BLaER1 (cell line): ENCODE measurements at regions not wholly inside any gene's neighbourhood (a gene's known extent, or its start where the extent isn't known, plus 50 kb on each side); places are given as distances from the start of the nearest gene placed in this dataset.

Experiments used
- H3K27ac ChIP-seq: shearing (Covaris generic); formaldehyde crosslinking; 2 replicates; pipeline ENCODE4 v1.8.1; 2022
- H3K27me3 ChIP-seq: shearing (Covaris generic); formaldehyde crosslinking; 2 replicates; pipeline ENCODE4 v1.8.1; 2022
- H3K36me3 ChIP-seq: shearing (Covaris generic); formaldehyde crosslinking; 2 replicates; pipeline ENCODE4 v1.8.1; 2022
- H3K4me1 ChIP-seq: shearing (Covaris generic); formaldehyde crosslinking; 2 replicates; pipeline ENCODE4 v1.8.1; 2022
- H3K4me2 ChIP-seq: shearing (Covaris generic); formaldehyde crosslinking; 2 replicates; pipeline ENCODE4 v1.8.1; 2022
- H3K4me3 ChIP-seq: shearing (Covaris generic); formaldehyde crosslinking; 2 replicates; pipeline ENCODE4 v1.8.1; 2022
- H3K9ac ChIP-seq: shearing (Covaris generic); formaldehyde crosslinking; 2 replicates; pipeline ENCODE4 v1.8.1; 2022
- H3K9me3 ChIP-seq: shearing (Covaris generic); formaldehyde crosslinking; 2 replicates; pipeline ENCODE4 v1.8.1; 2022
- H4K20me1 ChIP-seq: shearing (Covaris generic); formaldehyde crosslinking; 2 replicates; pipeline ENCODE4 v1.8.1; 2022
- Cebpa-rat ChIP-seq: shearing (Covaris generic); IDR thresholded peaks from 2 replicates; pipeline ENCODE4 v1.8.1; 2022

DNA sequence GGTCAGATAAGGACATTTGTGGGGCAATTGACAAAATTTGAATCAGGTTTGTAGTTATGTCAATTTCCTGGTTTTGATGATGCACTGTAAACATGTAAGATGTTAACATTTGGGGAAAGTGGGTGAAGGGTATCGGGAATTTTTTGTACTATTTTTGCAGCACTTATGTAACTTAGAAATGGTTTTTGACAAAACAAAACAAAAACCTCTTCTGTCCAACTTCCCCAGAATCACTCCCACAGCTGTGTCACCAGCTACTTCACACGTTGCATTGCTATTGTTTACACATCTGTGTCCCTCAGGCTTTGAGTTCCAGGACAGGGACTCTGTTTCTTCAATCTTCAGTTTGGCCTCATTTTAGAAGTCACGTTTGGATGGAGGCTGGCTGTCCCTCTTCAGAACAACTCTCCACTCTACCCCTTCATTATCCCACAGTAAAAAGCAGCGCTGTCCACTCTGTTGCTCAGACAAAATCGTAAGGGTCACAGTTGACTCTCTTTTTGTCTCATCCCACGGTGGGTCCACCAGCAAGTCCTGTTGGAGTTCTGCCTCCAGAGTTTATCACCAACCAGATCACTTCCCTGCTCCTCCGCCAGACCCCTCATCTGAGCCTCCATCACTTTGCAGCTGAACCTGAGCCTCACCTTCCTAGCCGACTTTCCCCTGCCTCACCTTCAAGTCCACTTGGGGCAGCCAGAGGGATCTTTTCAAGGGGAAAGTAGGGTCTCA is 63.2 kb downstream of the NENF start:
- H3K4me2 ChIP-seq, result no peak overlapping the region
- no peaks in the 10 kb centered on the region for H4K20me1 ChIP-seq
- no peaks in the 10 kb centered on the region for H3K9me3 ChIP-seq
- peaks cover 18% of the 10 kb centered on the region for H3K4me1 ChIP-seq
- no peak for TF ChIP-seq Cebpa-rat
- H3K27ac ChIP-seq, result no peak overlapping the region
- no peak overlapping the region for H3K9ac ChIP-seq
- H3K36me3 ChIP-seq, result no peaks in the 10 kb centered on the region
- H3K27me3 ChIP-seq, result no peaks in the 10 kb centered on the region
- no peak overlapping the region for H3K4me3 ChIP-seq

DNA sequence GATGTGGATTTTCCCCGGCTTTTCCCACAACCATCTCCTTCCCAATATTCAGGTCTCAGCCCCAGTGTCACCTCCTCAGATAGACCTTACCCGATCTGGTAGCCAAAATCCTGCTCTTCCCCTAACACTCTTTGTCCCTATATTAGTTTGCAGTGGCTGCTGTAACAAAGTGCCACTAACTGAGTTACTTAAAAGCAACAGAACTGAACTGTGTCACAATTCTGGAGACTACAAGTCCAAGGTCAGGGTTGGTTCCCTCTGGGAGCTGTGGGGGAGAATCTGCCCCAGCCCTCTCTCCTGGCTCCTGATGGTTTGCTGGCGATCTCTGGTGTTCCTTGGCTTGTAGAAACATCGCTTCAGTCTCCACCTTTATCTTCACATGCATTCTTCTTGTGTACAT is 64.0 kb downstream of the NENF start:
- H3K9ac ChIP-seq, result no peak overlapping the region
- no peak overlapping the region for H3K27ac ChIP-seq
- TF ChIP-seq Cebpa-rat, result no peak
- no peaks in the 10 kb centered on the region for H3K9me3 ChIP-seq
- no peaks in the 10 kb centered on the region for H4K20me1 ChIP-seq
- H3K27me3 ChIP-seq, result no peaks in the 10 kb centered on the region
- peaks cover 11% of the 10 kb centered on the region for H3K4me1 ChIP-seq
- no peak overlapping the region for H3K4me3 ChIP-seq
- H3K4me2 ChIP-seq, result no peak overlapping the region
- H3K36me3 ChIP-seq, result no peaks in the 10 kb centered on the region

DNA sequence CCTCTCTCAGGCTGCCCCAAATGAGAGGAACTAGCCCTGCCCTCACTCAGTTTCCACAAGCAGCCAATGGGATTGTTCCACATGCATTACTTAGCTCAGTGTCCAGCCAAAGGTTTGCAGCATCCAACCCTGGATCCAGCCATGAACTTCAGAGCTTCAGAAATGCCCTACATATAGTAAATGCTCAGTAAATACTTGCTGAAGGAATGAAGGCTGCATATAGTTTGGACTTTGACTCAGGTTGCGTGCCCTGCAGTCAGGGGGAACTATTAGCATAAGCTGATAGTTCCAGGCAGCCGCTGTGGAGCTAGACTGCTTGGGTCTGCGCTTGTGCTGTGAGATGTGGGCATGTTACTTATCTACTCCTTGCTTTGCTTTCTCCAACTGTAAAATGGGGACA is 64.8 kb downstream of the NENF start:
- no peak for TF ChIP-seq Cebpa-rat
- Histone ChIP-seq H3K27me3 (no peaks in the 10 kb centered on the region), H3K27ac (no peak overlapping the region), H3K36me3 (no peaks in the 10 kb centered on the region), H3K4me2 (no peak overlapping the region), H3K4me1 (peaks cover 8% of the 10 kb centered on the region), H3K4me3 (no peak overlapping the region), H3K9me3 (no peaks in the 10 kb centered on the region), H4K20me1 (no peaks in the 10 kb centered on the region), H3K9ac (no peak overlapping the region)

DNA sequence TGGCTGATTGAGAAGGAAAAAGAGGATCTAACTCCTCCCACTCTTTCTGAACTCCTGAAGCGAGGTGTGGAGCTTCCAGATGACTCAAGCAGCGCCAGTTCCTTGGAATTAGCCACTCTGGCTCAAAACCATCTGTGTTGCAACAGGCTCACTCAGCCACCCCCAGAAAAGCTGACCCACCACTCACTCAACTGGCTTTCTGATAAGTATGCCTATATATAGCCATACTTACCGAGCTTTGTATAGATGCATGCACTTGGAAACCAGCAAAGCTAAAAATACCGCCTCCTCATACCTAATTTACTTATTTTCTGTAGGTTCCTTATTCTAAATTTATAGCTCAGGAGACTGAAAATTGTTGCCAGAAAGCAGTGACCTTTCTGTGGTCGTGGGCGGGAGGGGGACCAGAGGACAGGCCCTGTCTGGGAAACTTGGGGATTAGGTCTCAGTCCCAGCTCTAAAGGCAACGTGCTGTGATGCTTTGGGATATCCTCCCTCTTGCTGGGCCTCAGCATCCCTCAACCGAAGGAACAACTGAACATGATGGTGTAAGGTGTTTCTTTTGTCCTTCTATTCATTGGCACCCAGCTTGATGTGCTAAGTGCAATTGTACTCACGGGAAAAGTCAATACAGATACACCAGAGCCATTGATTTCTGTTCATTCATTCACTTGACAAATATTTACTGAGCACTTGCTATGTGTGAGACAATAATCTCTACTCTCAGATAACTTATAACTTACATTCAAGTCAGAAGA is 65.7 kb downstream of the NENF start:
- Histone ChIP-seq H3K4me3 (no peak overlapping the region), H3K27ac (no peak overlapping the region), H3K9ac (no peak overlapping the region), H3K4me2 (no peak overlapping the region), H3K4me1 (peaks cover 8% of the 10 kb centered on the region), H3K27me3 (no peaks in the 10 kb centered on the region), H4K20me1 (no peaks in the 10 kb centered on the region), H3K36me3 (no peaks in the 10 kb centered on the region), H3K9me3 (no peaks in the 10 kb centered on the region)
- no peak for TF ChIP-seq Cebpa-rat

DNA sequence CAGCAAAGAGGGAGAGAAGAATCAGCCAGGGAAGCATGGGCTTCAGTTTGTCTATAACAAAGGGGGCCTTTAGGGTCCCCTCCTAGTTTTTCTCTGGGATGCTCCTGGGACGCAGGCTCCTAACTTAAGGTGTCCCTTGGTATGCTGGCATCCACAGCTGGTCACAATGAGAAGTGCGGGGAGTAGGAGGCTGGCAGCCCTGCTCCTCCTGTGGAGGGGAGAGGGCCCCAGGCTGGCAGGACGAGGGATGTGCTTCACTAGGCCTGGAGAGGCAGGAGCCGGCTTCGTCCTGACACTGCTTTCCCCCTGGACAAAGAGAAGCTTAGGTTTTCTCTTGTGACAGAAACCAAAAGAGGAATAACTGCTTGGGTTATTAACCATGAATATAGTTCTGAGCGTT is 67.6 kb downstream of the NENF start:
- Histone ChIP-seq H3K9me3 (no peaks in the 10 kb centered on the region), H3K27ac (no peak overlapping the region), H4K20me1 (no peaks in the 10 kb centered on the region), H3K4me2 (no peak overlapping the region), H3K27me3 (no peaks in the 10 kb centered on the region), H3K36me3 (no peaks in the 10 kb centered on the region), H3K9ac (no peak overlapping the region), H3K4me3 (no peak overlapping the region), H3K4me1 (peaks cover 8% of the 10 kb centered on the region)
- TF ChIP-seq Cebpa-rat, result no peak

DNA sequence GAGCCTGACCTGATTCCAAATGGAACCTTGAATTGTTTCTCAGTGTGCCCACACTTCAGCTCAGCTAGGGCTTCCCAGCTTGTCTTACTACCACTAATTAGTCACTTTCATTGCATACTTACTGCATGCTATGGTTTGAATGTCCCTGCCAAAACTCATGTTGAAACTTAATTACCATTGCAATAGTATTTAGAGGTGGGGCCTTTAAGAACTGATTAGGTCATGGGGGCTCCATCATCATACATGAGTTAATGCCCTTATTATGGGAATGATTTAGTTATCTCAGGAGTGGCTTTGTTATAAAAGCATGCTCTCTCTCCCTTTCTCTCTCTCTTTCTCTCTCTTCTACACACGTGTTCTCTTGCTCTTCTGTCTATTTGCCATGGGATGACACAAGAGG is 68.3 kb downstream of the NENF start:
- H3K9ac ChIP-seq, result no peak overlapping the region
- H3K4me1 ChIP-seq, result peaks cover 8% of the 10 kb centered on the region
- no peaks in the 10 kb centered on the region for H3K9me3 ChIP-seq
- no peak overlapping the region for H3K4me2 ChIP-seq
- no peak overlapping the region for H3K4me3 ChIP-seq
- TF ChIP-seq Cebpa-rat, result no peak
- H3K27me3 ChIP-seq, result no peaks in the 10 kb centered on the region
- H3K36me3 ChIP-seq, result no peaks in the 10 kb centered on the region
- no peaks in the 10 kb centered on the region for H4K20me1 ChIP-seq
- H3K27ac ChIP-seq, result no peak overlapping the region

DNA sequence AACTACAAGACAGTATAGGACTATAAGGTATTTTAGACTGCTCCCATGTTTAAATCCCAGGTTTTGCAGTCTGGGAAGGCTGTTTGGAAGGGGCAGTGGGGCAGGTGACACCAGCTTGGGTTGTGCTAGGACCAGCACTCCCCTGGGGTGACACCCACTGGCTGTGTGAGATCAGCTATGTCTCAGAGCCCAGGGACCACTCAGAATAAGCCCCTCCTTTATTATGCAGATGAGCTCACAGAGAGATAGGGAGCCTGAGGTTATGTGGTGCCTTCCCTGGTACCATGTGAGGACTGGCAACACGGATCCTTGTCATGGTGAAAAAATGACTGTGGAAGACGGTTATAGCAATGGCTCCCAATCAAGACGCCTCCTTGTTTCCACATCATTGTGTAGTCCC is 71.0 kb downstream of the NENF start:
- no peak overlapping the region for H3K27ac ChIP-seq
- H3K9me3 ChIP-seq, result no peaks in the 10 kb centered on the region
- peaks cover under 1% of the 10 kb centered on the region for H3K4me1 ChIP-seq
- H3K4me2 ChIP-seq, result no peak overlapping the region
- TF ChIP-seq Cebpa-rat, result no peak
- no peaks in the 10 kb centered on the region for H3K27me3 ChIP-seq
- no peak overlapping the region for H3K4me3 ChIP-seq
- H3K36me3 ChIP-seq, result no peaks in the 10 kb centered on the region
- H4K20me1 ChIP-seq, result no peaks in the 10 kb centered on the region
- no peak overlapping the region for H3K9ac ChIP-seq

DNA sequence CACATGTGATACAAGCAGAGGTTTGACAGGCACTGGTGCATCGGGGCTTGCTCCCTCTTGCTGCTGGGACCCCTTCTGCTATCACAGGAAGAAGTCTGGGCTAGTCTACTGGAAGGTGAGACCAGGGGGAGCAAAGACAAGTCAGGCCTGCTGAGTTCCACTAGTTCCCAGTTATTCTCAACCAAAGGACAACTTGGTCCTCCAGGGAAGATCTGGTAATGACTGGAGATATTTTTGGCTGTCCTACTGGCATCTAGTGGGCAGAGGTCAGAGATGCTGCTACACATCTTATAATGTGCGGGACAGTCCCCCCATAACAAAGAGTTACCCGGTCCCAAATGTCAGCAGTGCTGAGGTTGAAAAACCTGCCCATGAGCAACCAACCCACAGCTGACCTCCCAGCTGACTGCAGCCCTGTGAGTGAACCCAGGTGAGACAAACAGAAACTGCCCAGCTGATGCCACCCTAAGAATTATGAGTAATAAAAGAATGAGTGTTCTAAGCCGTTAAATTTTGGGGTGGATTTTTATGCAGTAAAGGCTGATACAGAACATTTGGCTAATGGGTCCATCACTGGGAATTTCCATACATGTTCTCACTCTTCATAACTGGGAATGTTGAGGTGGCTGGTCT is 71.6 kb downstream of the NENF start:
- no peak overlapping the region for H3K9ac ChIP-seq
- H3K9me3 ChIP-seq, result no peaks in the 10 kb centered on the region
- H3K4me3 ChIP-seq, result no peak overlapping the region
- no peak overlapping the region for H3K27ac ChIP-seq
- no peak overlapping the region for H3K4me2 ChIP-seq
- H3K27me3 ChIP-seq, result no peaks in the 10 kb centered on the region
- H3K36me3 ChIP-seq, result no peaks in the 10 kb centered on the region
- no peaks in the 10 kb centered on the region for H4K20me1 ChIP-seq
- no peaks in the 10 kb centered on the region for H3K4me1 ChIP-seq
- TF ChIP-seq Cebpa-rat, result no peak

DNA sequence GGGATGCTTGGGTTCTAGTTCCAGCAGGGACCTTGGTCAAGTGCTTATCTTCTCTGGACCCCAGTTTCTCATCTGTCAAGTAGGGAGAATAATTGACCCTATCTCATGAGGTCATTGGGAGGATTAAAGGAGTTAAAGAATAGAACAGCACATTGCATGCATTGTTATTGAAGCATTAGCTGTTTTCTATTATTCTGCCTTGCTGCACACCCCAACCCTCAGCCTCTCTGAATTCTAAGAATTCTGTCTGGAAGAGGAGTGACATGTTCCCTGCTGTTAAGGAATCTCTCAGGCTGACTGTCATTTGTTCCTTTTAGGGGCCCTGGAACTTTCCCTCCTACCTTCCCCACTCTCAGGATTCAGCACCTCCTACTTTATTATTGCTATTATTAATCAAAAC is 73.9 kb downstream of the NENF start:
- Histone ChIP-seq H3K4me1 (no peaks in the 10 kb centered on the region), H3K4me3 (no peak overlapping the region), H3K4me2 (no peak overlapping the region), H3K36me3 (no peaks in the 10 kb centered on the region), H3K27ac (no peak overlapping the region), H3K9me3 (no peaks in the 10 kb centered on the region), H4K20me1 (no peaks in the 10 kb centered on the region), H3K27me3 (no peaks in the 10 kb centered on the region), H3K9ac (no peak overlapping the region)
- no peak for TF ChIP-seq Cebpa-rat

DNA sequence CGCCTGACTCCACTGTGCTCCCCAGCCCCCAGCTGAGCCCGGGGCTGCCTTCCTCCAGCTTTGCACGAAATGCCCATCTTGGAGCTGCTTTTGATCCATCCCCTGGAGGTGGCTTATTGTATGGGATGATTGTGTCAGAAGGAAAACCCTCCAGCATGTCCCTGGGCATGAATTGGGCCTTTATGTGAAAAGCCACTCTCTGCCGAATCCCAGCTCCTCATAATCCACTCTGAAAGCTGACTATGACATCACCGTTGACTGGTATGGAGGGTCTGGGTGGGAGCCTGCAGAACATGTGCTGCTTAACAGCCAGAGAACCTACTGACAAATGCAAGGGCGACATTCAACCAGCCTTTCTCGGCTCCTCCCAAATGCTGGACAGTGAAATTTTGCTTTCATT is 74.6 kb downstream of the NENF start:
- Histone ChIP-seq H3K9me3 (no peaks in the 10 kb centered on the region), H3K27ac (no peak overlapping the region), H3K4me3 (no peak overlapping the region), H3K4me2 (no peak overlapping the region), H3K9ac (no peak overlapping the region), H3K4me1 (no peaks in the 10 kb centered on the region), H3K36me3 (no peaks in the 10 kb centered on the region), H4K20me1 (no peaks in the 10 kb centered on the region), H3K27me3 (no peaks in the 10 kb centered on the region)
- TF ChIP-seq Cebpa-rat, result no peak
